ENCODE measurements at regions not wholly inside any gene's neighbourhood (a gene's known extent, or its start where the extent isn't known, plus 50 kb on each side); places are given as distances from the start of the nearest gene placed in this dataset.
"Not testable (repeated sequence)": the region's sequence is repeated elsewhere in the genome, so short reads cannot be mapped to it uniquely, and the experiment has no call there.

DNA sequence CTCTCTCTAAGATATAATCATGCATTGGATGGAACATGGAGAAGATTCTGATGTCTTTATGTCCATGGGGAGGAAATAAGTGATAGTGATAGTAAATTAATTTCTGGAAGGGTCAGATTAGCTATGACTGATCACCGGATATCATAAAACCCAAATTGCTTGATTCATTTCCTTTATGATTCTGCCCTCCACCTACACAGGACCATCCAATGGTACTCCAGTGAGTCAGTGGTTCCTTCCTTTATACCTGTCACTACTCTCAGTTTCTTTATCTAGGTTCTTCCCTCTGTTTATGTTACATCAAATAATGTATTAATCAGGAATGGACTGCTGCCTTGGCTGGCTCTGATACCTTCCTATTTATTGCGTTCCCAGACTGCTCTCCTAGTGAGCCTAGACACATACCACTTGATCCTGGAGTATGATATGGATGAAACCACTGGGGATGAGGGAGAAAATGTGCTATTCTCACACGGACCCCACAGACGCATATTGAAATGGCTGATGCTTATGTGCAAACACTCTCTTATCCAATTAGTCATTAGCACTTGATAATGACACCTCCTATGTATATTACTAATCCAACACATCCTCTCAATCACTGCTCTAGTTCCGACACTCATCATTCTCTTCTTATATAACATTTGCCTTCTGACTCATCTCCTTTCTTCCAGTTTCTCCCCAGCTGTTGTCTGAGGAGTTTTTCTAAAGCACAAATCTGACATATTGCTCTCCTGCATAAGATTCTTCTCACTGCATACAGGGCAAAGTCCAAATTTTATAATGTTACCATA is 315.6 kb downstream of the INSIG2 start:
- no peak for TF ChIP-seq POLR2A (IDR thresholded peaks at IDR 0.05; ENCODE audit: low read depth, low read length)
- no peak for FAIRE-seq
- DNase-seq (ENCODE audit: insufficient read length, low spot score): no peak

- no peak for TF ChIP-seq POLR2A (IDR thresholded peaks at IDR 0.05; ENCODE audit: low read depth, low read length)
- DNase-seq (ENCODE audit: insufficient read length, low spot score) (no peak), FAIRE-seq (no peak)
Measured at GRCh38 chr2:118388771-118389170, 300.5 kb downstream of the INSIG2 start.

DNA sequence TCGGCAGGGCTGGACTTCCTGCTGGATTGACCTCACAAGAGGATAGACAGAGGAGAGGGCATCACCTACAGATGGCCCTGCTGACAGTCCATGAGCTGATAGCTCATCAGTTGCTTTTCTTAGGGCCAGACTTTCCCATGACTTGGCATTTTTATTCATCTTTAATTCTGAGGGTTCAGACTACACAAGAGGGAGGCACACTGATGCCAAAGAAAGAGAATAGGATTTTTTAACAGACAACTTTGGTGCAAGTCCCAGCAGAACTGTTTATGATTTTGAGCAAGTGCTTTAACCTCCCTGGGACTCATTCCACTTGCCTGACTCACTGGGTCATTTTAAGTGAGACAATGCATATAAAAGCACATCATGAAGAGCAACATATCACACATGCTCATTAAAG is 299.2 kb downstream of the INSIG2 start:
- DNase-seq (ENCODE audit: insufficient read length, low spot score) (no peak), FAIRE-seq (no peak)
- TF ChIP-seq POLR2A (IDR thresholded peaks at IDR 0.05; ENCODE audit: low read depth, low read length): no peak

DNA sequence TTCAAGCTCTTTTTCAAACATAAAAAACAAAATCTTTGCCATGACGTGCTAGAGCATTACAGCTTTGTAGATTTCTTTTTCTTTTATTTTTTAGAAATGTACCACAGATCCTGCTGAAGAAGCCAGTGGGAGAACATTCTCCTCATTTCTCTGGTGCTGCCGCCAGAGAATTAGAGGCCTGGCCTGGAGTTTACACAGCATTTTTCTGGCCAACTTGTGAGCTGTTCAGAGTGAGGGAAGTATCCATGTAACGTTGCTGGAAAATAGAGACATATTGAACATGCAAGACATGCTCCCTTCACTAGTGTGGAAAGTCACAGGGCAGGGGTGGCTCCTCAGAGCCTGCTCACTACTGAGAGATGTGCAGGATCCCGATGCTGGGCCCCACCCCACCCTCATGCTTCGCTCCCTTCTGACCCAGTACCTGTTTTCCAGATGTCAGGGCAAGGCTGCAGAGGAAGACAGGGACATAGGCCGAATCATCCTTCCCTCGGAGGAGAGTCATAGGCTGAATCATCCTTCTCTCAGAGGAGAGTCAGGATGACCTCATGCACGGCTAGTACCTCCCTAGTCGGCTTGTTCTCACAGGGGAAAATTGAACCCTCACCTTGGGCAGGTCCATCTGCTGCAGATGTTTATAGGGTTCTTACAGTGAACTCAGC is 298.5 kb downstream of the INSIG2 start:
- FAIRE-seq (peak; percentile 86), DNase-seq (ENCODE audit: insufficient read length, low spot score) (peak; percentile 47)
- TF ChIP-seq POLR2A (IDR thresholded peaks at IDR 0.05; ENCODE audit: low read depth, low read length): no peak

- TF ChIP-seq POLR2A (IDR thresholded peaks at IDR 0.05; ENCODE audit: low read depth, low read length): no peak
- no peak for FAIRE-seq
Measured at GRCh38 chr2:118380915-118381653, 292.8 kb downstream of the INSIG2 start.

DNA sequence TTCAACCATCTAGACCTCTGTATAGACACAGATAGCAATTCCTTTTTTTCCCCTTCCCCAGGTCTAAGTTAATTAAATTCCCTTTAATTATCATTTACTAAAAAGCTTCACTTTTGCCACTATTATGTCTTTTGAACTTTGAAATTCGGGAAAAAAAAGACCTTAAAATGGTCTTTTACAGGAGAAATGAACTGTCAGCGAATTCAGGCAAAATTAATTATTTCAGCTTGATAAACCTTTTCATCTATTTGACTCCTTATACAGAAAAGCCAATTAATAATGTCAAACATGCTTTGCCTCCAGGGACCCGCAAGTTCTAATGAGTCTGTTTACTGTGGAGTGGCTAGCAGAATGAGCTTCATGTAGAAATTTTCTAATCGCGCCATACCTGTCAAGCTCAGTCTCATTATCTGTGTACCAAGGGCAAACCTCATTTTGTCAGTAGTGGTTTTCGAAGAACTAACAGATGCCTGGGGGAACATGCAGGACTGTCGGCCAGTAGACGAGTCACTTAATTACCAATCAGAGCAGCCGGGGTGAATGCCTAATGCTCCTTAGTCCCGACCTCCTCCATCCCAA is 287.7 kb downstream of the INSIG2 start:
- TF ChIP-seq POLR2A (IDR thresholded peaks at IDR 0.05; ENCODE audit: low read depth, low read length): no peak
- DNase-seq (ENCODE audit: insufficient read length, low spot score) (no peak), FAIRE-seq (no peak)

More at GRCh38 chr2:118380915-118381653, 292.8 kb downstream of the INSIG2 start:
- DNase-seq (ENCODE audit: insufficient read length, low spot score): no peak

DNA sequence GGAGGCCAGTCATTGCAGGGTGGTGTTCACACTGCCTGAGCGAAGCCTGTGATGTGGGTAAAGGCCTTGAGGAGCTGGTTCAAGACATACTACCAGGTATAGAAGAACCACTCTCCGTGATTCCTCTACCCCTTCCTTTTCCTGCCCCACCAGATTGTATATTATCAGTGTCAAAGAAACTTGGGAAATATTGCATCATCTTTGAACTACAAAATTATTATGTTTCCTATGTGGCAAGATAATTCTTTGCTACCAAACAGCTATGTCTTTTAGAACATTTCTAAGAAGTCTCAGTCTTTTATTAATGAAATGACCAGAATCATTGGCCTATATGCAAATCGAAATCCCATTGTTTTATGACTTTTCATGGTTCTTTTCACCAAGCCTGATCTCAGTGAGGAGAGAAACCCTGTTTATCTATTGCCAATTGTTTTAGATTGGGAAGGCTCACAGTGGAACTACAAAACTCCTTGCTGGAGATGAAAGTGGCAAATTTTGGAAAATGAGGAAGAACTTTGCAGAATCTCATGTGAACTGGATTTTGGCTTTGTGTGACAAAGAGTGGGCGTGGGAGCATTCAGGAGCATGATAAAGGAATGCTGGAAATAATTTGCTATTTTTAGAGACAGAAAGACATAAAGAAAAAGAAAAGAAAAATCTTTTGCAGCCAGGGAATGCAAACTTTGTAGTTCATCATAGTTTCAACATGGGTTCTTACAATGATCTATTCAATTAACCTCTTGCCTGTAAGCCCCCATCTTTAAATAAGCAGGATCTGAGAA is 286.9 kb downstream of the INSIG2 start:
- FAIRE-seq (no peak), DNase-seq (ENCODE audit: insufficient read length, low spot score) (no peak)
- no peak for TF ChIP-seq POLR2A (IDR thresholded peaks at IDR 0.05; ENCODE audit: low read depth, low read length)

GRCh38 chr2:118372886-118373830 is 284.9 kb downstream of the INSIG2 start:
- FAIRE-seq (no peak), DNase-seq (ENCODE audit: insufficient read length, low spot score) (no peak)
- TF ChIP-seq POLR2A (IDR thresholded peaks at IDR 0.05; ENCODE audit: low read depth, low read length): no peak

- no peak for DNase-seq (ENCODE audit: insufficient read length, low spot score)
- TF ChIP-seq POLR2A (IDR thresholded peaks at IDR 0.05; ENCODE audit: low read depth, low read length): no peak
- FAIRE-seq: no peak
Measured at GRCh38 chr2:118371515-118371914, 283.2 kb downstream of the INSIG2 start.

DNA sequence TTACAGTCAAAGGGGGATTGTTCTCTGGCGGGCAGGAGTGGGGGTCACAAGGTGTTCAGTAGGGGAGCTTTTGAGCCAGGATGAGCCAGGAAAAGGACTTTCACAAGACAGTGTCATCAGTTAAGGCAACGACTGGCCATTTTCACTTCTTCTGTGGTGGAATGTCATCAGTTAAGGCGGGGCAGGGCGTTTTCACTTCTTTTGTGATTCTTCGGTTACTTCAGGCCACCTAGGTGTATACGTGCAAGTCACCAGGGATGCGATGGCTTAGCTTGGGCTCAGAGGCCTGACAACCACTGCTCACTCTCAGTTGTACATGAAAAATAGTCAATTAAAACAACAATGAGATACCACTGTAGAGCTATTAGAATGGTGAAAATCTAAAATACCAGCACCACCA is 281.2 kb downstream of the INSIG2 start:
- not testable (repeated sequence) for FAIRE-seq; DNase-seq (ENCODE audit: insufficient read length, low spot score)

DNA sequence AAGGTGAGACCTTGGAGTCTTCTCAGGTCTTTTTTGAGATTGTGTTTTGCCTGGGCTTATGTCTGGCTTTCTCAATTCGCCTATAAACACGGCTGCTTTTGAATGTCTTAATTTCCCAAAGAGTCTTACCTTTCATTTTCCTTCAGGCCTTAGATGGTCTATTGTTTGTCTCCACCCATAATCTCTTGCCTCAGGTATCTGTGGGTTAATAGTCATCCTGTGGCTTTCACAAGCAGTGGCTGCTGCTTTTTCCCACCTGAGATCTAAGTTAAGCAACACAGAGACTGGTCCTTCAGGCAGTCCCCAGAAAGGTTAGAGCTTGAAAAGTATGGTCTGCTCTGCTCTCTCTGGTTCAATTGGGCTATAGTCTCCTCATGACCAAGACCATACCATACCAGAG is 275.3 kb downstream of the INSIG2 start:
- no peak for DNase-seq (ENCODE audit: insufficient read length, low spot score)
- no peak for FAIRE-seq
- TF ChIP-seq POLR2A (IDR thresholded peaks at IDR 0.05; ENCODE audit: low read depth, low read length): no peak

DNA sequence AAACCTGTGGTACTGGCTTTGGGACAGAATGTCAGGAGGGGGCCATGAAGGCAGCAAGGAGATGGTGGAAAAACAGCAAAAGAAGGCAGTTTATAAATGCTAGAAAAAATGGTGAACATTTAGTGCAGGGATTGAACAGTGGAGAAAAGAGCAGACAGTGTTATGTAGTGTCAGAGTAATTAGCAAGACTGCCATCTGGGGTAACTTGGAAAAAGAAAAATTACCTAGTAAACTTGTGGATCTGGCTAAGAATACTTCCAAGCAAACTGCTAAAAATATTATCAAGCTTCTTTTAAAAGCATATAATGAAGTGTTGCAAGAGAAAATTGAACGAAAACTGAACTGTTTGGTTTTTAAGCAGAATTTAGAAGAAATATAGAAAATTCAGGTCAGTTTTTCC is 267.8 kb downstream of the INSIG2 start:
- no peak for TF ChIP-seq POLR2A (IDR thresholded peaks at IDR 0.05; ENCODE audit: low read depth, low read length)
- DNase-seq (ENCODE audit: insufficient read length, low spot score) (no peak), FAIRE-seq (no peak)

Measured in H54 (cell line).